GM06990 (cell line): ENCODE measurements at regions not wholly inside any gene's neighbourhood (a gene's known extent, or its start where the extent isn't known, plus 50 kb on each side); places are given as distances from the start of the nearest gene placed in this dataset.

Source experiments
- DNase-seq: peaks from one replicate; pipeline ENCODE4 v3.0.0-alpha.2; 2011; ENCODE audit not compliant: insufficient read length; ENCODE audit errors: extremely low read depth
- H3K27me3 ChIP-seq: replicated peaks from 2 replicates; pipeline ENCODE4 v1.6.0; 2011; ENCODE audit warnings: low read length; ENCODE audit not compliant: control insufficient read depth, insufficient read depth
- H3K36me3 ChIP-seq: 2 replicates; pipeline ENCODE4 v1.5.1; 2011; ENCODE audit warnings: low read length; ENCODE audit not compliant: control insufficient read depth, insufficient read depth
- H3K4me3 ChIP-seq: replicated peaks from 2 replicates; pipeline ENCODE4 v1.5.1; 2011; ENCODE audit warnings: low read depth, mild to moderate bottlenecking, control low read depth, low read length
- CTCF ChIP-seq: IDR thresholded peaks from 2 replicates; pipeline ENCODE4 v1.5.1; 2011; ENCODE audit warnings: low read length, control low read depth, mild to moderate bottlenecking, inconsistent platforms; ENCODE audit not compliant: insufficient read depth, poor library complexity, severe bottlenecking

- H3K27me3 ChIP-seq, result no peaks in the 10 kb centered on the region
- TF ChIP-seq CTCF, result no peak
- no peaks in the 10 kb centered on the region for H3K36me3 ChIP-seq
- no peak overlapping the region for H3K4me3 ChIP-seq
- DNase-seq, result no peak
Measured at GRCh38 chr5:92991581-92992067, 589.4 kb downstream of the NR2F1-AS1 start.

DNA sequence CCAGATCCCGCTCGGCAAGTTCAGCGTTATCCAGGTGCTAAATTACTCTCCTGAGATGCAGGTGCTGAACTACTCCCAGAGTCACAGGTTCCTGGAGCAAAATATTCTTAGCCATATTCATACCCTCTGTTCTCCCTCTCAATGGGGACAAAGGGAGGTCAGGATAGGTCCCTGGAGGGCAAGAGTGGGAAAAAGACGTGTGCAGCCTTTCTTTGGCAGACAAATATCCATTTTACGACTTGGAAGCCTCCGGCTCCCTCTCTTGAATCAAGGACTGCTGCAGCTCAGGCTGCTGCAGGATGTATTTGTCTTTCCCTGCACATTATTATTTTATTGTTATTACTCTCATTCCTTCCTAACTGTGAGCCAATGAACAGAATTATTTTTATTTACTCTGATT lies 590.2 kb downstream of the NR2F1-AS1 start:
- no peak for TF ChIP-seq CTCF
- no peak for DNase-seq
- Histone ChIP-seq H3K4me3 (no peak overlapping the region), H3K36me3 (no peaks in the 10 kb centered on the region), H3K27me3 (no peaks in the 10 kb centered on the region)

GRCh38 chr5:92981001-92981400 lies 600.0 kb downstream of the NR2F1-AS1 start:
- Histone ChIP-seq H3K36me3 (no peaks in the 10 kb centered on the region), H3K4me3 (no peak overlapping the region), H3K27me3 (no peaks in the 10 kb centered on the region)
- TF ChIP-seq CTCF, result no peak
- no peak for DNase-seq

GRCh38 chr5:92980491-92980890 lies 600.5 kb downstream of the NR2F1-AS1 start:
- H3K36me3 ChIP-seq, result no peaks in the 10 kb centered on the region
- no peak for DNase-seq
- H3K4me3 ChIP-seq, result no peak overlapping the region
- H3K27me3 ChIP-seq, result no peaks in the 10 kb centered on the region
- no peak for TF ChIP-seq CTCF

DNA sequence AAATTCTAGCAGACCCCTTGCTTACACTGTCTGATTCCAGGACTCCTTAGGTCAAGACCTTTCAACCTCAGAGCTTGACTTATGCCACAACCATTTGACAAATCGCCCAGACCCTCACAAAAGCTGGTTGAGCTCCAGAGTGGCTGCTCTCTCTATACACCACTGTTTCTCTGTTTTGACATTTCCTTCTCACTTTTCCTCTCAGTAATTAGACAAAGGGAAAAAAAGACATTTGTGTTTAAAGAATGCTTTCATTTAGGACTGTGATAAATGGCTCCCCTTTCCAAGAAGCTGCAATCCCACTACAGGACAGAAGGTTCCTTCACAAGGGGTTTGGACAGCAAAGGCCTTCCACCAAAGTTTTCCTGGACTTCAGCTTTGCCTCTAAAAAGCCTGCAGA lies 601.3 kb downstream of the NR2F1-AS1 start:
- Histone ChIP-seq H3K27me3 (no peaks in the 10 kb centered on the region), H3K36me3 (no peaks in the 10 kb centered on the region), H3K4me3 (no peak overlapping the region)
- DNase-seq, result no peak
- TF ChIP-seq CTCF, result no peak
